ENCODE measurements at regions not wholly inside any gene's neighbourhood (a gene's known extent, or its start where the extent isn't known, plus 50 kb on each side); places are given as distances from the start of the nearest gene placed in this dataset.

GRCh38 chr7:68518060-68518459, 1080.2 kb upstream of the AUTS2 start:
- no peak for DNase-seq

- DNase-seq, result no peak
Observed at GRCh38 chr7:68524126-68524525, 1074.1 kb upstream of the AUTS2 start.

- DNase-seq, result no peak
Observed at GRCh38 chr7:68529221-68529620, 1069.1 kb upstream of the AUTS2 start.

GRCh38 chr7:68535266-68535665, 1063.0 kb upstream of the AUTS2 start:
- peak; percentile 32 for DNase-seq

- no peak for DNase-seq
Observed at GRCh38 chr7:68537051-68537773, 1061.1 kb upstream of the AUTS2 start.

- DNase-seq, result no peak
Observed at GRCh38 chr7:68537774-68538071, 1060.6 kb upstream of the AUTS2 start.

- no peak for DNase-seq
Observed at GRCh38 chr7:68542831-68543230, 1055.4 kb upstream of the AUTS2 start.

GRCh38 chr7:68544851-68545250, 1053.4 kb upstream of the AUTS2 start:
- DNase-seq, result no peak

GRCh38 chr7:68547181-68547580, 1051.1 kb upstream of the AUTS2 start:
- no peak for DNase-seq

GRCh38 chr7:68547799-68548198, 1050.5 kb upstream of the AUTS2 start:
- no peak for DNase-seq

GRCh38 chr7:68550027-68550426, 1048.2 kb upstream of the AUTS2 start:
- no peak for DNase-seq

- no peak for DNase-seq
Observed at GRCh38 chr7:68550635-68551034, 1047.6 kb upstream of the AUTS2 start.

GRCh38 chr7:68556537-68556936, 1041.7 kb upstream of the AUTS2 start:
- DNase-seq, result no peak

GRCh38 chr7:68559518-68559917, 1038.8 kb upstream of the AUTS2 start:
- DNase-seq, result no peak

- DNase-seq, result no peak
Observed at GRCh38 chr7:68562323-68562899, 1035.9 kb upstream of the AUTS2 start.

GRCh38 chr7:68564306-68565135, 1033.8 kb upstream of the AUTS2 start:
- DNase-seq, result no peak

GRCh38 chr7:68571286-68571685, 1027.0 kb upstream of the AUTS2 start:
- DNase-seq, result no peak

GRCh38 chr7:68573271-68574005, 1024.8 kb upstream of the AUTS2 start:
- peak; percentile 24 for DNase-seq

- DNase-seq, result no peak
Observed at GRCh38 chr7:68576366-68576765, 1021.9 kb upstream of the AUTS2 start.

- DNase-seq, result no peak
Observed at GRCh38 chr7:68581417-68581816, 1016.9 kb upstream of the AUTS2 start.

- no peak for DNase-seq
Observed at GRCh38 chr7:68587599-68587998, 1010.7 kb upstream of the AUTS2 start.

- DNase-seq, result no peak
Observed at GRCh38 chr7:68601826-68602225, 996.4 kb upstream of the AUTS2 start.

GRCh38 chr7:68604541-68604940, 993.7 kb upstream of the AUTS2 start:
- no peak for DNase-seq

GRCh38 chr7:68610701-68611100, 987.6 kb upstream of the AUTS2 start:
- no peak for DNase-seq

Data from NCI-H2171 (cell line).